Activated CD8-positive, alpha-beta memory T cell treated with anti-CD3 and anti-CD28 coated beads for 48 hours (primary cell): ENCODE measurements at regions not wholly inside any gene's neighbourhood (a gene's known extent, or its start where the extent isn't known, plus 50 kb on each side); places are given as distances from the start of the nearest gene placed in this dataset.

Experiments
- DNase-seq, 3 experiments: peaks; one replicate each; pipeline ENCODE4 v3.0.0-alpha.2; 2020; ENCODE audit warnings: low read depth in 2 of 3, low spot score in 2 of 3

DNA sequence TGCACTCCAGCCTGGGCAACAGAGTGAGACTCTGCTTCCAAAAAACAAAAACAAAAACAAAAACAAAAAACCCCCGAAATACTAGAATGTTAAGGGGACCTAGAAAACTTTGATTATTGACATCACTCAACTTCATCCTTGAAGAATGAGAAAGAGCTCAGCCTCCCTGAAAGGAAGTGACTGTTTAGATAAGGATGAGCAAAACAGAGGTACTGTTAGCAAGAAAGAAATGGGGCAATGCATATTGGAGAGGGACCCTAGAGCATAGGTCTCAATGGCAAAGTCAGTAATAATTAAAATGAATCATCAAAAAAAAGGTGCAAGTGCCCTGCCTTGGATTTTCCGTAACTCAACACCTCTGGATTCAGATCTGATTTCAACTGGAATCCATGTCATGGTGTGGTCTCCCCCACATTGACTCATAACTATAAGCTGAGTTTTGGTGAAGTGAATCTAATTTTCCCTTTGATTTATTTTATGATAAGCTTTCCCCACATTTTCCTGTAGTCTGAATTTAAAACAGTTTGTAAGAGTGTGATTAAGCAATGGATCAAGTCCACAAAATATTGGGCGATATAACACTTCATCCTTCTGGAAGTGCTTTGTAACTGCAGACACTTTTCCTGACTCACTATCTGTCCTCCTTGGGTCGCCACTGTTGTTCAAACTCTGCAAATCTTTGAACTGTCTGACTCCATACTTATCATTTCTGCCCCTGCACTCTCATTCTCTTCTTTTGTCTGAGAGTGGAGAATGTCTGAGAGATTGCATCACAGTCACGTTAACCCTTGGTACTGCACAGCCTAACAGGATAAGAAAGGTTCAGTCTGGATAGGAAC lies 224.8 kb upstream of the LYZL1 start:
- no peak for DNase-seq

DNA sequence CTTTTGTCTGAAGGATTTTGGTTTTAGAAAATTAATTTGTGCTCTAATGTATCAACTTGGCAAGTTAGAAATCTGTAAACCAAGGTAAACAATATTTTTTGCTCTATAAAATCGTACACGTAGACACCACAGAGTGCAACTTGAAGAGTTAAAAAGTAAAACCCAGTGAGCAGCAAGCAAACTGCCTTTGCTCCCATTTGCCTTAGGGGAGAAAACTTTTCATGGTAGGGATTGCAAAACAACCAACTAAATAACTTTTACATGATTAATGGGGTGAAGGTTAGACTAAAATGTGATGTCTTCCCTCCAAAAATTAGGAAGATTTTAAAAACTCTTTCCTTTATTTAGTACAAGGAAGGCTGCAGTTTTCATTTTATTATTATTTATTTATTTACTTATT lies 224.2 kb upstream of the LYZL1 start:
- DNase-seq, result no peak

DNA sequence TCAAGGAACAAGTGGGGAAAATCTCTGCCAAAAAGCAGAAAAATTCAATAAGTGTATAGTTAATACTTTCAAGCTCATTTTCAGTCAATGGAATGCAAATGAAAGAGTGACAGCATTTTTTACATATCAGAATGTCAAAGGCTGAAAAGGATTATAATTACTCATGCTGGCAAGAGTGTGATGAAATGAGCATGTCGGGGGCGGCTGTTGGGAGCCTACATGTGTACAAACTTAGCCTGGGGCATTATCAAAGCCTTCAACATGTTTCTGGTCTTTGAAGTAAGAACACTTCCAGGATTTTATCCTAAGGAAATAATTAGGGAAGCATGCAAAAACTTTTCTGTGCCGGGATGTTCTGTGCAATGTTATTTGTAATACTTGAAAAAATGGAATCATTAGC lies 221.7 kb upstream of the LYZL1 start:
- no peak for DNase-seq

DNA sequence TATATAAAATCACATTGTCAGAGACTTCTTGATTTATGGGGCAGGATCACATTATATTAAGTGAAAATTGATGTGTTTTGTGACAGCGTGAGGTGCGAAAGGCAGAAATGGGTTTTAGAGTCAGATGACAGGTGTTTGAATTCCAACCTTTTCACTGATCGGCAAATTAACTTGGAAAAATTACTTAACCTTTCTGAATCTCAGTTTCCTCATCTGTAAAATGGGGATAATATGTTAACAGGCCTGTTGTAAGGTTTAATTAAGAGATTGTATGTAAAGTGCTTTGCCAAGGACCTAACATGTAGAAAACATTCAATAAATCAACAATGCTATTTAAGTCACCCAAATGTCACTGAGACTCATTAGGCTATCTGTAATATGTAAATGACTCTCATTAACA lies 221.2 kb upstream of the LYZL1 start:
- no peak for DNase-seq

DNA sequence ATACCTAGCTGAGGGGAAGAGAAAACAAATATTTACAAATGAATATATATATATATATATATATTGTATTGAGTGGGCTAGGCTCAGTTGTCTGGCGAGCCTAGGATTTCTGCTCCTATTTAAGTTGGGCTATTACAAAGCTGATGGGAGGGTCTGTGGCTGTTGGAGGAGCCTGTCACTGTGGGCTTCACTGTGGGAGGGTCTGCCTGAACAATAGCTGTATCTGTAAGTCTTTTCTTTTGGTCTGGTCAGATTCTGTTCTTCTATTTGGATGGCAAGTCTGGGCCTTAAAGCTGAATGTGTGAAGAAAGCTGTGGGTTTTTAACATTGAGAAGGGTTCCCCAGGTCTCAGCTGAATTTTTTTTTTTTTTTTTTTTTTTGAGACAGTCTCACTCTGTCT lies 220.6 kb upstream of the LYZL1 start:
- DNase-seq, result no peak

DNA sequence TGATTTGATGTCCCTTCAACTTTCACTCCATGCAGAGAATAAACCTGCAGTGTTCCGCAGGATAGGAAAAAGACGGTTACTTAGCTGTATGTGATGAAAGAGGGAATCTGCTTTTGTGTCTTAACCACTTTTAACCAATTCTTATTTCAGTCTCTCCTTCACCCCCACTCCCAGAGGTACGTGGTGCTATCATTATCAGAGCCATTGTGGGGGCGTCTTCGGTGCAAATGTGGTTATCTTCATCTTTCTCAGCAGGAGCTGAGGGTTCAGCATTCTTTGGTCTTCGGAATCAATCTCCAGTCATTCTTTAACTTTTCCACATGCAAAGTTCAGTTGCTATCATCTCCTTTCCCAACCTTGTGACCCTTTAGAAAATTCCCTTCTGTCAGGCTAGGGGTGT lies 219.9 kb upstream of the LYZL1 start:
- DNase-seq, result no peak

DNA sequence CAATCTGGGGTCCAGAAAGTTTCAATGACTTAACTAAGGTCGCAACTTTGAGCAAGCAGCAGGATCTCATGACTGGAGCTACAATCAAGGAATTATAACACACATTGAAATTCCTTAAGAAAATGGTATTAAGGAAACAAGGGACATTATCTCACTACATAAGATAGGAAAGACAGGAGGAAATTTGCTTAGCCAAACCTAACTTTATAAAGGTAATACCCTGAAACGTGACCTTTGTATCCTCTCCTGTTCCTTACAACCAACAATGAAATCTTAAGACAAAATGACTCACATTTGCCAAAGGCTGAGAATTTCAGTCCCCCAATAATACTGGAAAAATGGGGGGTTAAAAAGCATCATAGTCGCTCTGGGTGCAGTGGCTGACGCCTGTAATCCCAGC lies 218.9 kb upstream of the LYZL1 start:
- DNase-seq, result no peak

DNA sequence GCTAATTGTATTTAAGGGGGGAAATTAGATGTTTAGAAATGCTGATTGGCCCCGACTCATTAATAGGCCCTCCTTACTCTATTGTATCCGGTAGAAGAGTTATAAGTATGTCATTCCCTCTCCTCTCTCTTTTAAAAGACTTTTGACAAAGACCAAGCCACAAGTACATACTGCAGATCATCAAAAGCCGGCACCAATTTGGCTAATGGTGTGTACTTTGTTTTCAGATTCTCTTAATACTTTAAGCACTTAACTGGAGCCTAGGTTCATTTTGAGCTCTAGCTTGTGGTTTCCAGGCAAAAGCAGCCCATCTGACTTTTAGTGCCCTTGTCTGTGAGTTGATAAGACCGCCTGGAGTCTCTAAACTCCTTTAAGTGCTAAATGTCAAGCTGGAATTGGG lies 210.0 kb upstream of the LYZL1 start:
- no peak for DNase-seq

DNA sequence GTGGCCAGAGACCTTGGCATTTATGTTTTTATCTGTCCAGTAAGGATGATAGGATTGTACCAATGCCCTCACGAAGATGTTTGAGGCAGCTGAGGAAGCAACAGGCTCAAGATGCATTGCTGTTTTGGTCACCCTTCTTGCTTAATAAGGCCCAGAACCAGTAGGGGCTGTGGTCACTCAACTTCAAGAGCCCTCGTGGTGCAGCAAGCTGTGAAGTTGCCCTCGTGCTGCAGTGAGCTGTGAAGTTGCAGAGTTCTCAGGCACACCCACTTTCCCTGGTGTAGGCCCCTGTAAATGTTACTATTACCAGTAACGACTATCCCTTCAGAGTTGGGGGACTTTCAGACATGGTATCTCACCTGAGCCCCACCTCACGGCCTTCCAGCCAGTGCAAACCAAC lies 207.6 kb upstream of the LYZL1 start:
- DNase-seq, result no peak

DNA sequence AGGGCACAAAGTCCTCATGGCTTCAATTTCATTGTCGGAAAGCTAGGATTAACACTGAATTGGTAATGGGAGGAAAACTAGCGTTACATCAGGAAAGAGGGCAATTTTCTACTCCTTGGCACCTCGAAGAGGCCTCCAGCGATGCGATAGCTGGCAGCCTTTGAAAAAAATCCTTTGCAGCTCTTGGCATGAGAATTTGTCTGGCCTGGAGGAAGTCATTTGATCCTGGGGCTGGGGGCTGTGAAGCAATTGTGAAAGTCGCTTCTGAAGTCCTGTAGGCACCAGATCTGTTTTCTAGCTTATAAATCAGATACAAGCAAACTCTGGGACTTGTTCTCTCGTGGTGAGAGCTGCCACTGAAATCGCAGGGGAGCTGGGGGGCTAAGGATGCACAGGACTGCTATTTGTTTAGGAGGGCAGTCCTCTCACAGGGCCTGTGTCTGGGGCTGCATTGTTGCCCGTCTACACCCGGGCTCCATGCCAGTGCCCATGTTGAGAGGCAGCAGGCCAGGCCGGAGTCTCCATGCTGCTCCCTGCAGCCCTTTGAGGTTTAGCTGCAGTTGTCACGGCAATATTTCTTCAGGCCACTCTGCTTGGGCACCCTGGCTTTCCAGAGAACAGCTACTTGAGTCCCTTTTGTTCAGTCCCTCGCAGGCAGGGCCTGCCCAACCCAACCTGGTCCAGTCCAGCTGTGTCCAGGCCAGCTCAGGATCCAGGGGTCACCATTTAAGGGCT lies 206.8 kb upstream of the LYZL1 start:
- no peak for DNase-seq

DNA sequence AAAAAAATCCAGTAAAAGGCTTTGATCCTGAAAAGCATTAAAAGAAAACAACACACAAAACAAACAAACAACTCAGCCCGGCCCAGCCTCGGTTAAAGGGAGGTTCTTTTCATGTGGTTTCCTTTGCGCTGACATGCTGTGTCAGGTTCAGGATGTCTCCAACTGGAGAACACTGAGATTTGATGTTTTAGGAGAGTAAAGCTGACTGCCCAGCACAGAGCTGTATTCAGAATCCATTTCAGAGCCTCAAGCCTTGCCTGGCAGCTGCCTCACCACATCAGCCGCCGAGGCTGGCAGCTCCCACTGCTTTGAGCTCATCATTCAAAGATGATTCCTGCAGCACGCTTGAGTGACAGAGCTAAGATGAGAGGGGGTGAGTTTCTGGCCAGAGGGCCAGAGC lies 205.8 kb upstream of the LYZL1 start:
- DNase-seq, result no peak

DNA sequence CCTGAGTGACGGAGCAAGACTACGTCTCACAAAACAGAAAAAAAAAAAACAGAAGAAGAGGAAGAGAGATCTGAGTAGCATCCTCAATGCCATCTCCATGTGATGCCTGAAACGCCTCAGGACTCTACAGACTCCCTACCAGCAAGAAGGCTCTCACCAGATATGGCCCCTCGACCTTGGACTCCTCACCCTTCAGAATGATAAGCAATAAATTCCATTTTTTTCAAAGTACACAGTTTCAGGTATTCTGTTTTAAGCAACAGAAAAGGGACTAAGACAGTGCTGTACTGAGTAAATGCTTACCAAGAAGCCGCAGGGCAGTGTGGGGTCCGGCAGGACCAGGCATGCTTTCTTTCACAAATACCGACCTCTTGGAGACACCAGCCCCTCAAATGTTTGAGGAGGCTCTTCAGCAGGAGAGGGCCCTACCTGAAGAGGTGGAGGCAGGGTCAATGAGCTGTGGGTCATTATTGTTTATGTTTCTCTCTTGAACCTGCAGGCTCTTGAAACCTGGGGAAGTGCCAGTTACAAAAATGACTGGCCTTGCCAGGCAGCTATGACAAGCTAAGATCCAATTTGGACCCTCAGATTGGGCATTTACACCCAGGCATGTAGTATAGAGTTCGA lies 204.1 kb upstream of the LYZL1 start:
- DNase-seq, result no peak

DNA sequence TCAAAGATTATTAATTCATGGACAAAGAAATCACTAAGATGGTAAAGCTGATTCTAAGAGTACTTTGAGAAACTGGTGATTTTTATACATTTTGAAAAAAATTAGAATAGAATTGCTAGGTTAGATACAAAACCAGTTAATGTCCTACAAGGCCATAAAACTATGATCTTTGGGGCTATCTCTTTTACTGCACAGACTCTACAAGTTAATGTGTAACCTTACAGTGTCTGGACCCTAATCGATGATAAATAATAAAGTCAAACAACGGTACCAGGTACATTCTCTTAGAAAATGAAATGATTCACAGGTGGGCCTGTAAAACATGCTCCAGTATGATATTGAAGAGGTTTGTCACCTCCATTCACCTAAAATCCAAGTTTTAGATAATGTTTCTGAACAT lies 199.8 kb upstream of the LYZL1 start:
- DNase-seq, result no peak

DNA sequence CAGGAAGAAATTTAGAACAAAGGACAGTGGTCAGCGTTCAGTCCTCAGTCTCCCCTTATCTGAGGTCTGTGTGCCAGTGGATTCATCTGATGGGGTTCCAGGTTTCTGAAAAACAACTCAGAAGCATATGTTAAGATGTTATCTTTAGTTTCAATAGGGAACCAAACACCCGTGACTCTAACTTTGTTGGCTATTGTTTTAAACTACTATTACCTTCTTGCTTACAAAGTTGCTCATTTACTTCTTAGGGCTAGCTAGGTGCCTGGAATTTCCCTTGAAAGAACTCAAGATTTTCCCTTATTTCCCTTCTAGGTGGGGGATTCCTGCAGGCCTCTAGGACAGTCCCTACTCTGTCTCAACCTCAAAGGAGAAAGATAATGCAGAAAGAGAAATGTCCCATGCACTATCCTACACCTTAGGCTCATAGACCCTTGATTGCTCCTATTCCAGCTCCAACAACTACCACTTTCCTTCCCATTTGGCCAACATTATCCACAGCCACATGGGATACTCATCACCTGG lies 192.5 kb upstream of the LYZL1 start:
- no peak for DNase-seq

DNA sequence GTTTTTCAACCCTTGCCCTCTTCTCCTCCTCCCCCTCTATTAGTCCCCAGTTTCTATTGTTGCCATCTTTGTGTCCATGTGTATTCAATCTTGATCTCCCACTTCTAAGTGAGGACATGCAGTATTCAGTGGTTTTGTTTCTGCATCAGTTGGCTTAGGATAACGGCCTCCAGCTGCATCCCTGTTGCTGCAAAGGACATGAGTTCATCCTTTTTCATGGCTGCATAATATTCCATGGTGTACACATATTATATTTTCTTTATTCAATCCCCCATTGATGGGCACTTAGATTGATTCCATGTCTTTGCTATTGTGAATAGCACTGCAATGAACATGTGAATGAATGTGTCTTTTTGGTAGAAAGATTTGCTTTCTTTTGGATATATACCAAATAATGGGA lies 190.4 kb upstream of the LYZL1 start:
- no peak for DNase-seq

DNA sequence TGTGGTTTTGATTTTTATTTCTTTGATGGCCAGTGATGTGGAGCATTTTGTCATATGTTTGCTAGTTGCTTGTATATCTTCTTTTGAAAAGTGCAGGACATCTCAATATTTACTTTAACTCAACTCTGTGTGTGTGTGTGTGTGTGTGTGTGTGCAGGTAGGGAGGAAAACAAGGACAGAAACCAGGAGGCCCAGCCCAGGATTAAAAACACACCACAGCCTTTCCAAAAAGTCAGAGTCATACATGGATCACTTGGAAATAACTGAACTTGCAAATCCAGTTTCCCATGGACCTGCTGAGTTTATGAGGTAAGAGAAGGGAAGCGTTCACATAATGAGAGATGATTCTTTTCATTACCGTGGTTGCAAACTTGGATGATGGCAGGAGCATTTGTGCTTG lies 189.9 kb upstream of the LYZL1 start:
- no peak for DNase-seq

DNA sequence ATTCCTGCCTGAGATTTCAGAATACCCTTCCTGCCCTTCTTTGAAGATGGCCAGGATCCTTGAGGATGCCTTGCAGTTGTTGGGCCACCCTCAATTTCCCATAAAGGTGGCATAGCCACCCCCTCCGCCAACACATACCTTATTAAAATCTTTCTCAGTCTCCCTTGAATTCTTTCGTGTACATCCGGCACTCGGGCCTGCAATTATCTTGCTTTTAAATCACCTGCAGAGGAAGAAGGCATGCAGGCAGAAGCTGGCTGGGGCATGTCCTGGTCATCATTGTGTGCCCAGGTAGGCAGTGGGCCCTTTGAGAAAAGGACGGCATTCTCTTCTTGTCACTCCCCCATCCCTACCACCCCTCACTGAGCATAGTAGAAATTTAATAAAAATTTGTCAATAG lies 189.5 kb upstream of the LYZL1 start:
- no peak for DNase-seq

DNA sequence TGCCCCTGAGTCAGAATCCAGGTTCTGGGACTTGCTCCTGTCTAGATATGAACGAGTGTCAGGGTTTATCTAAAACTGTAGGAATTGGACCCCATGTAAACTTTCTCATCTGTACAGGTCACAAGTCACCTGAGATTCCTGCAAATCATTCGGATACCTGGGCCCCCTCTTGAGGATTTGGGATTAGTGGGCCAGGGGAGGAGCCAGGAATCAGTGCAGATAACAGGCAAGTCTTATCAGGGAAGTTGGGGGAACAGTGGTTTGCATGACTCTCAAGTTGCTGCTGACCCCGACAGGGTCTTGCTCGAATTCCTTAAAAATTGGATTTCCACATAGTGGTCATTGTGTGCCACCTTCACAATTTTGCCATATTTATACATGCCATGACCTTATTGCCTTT lies 188.4 kb upstream of the LYZL1 start:
- no peak for DNase-seq

DNA sequence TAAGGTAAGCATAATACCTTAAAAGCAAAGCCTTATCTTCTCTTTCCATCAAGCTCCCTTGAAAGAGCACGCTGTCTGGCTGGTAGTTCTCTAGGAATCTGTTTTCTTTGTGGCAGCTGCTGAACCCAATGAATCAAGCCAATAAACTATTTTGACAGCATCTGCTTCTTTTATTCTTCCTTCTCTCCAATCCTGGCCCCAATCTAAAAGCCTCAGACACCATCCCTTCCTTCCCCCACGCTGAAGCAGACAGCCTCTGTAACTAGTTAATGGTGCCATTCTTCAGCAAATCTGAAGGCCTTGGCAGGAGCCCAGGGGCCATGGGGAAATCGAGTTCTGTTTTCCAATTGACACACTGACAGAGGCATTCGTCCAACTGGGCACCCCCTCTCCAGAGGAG lies 186.6 kb upstream of the LYZL1 start:
- no peak for DNase-seq

DNA sequence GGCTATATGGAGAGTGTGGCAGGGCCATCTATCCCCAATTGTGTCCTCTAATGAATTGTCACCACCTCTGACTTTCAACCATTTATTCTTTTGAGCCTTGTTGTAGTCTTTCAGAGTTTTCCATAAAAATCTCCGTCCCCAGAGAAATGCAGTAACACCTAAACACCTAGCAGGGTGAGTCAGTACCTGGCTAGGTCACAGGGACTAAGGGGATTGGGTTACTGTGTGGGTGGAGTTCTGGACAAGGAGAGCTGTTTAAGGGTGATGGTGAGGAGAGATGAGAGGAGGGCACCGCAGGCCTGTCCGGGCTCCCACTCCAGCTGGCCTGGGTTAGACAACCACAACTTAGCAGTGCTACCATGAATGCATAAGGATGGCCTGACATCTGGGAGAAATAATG lies 186.2 kb upstream of the LYZL1 start:
- no peak for DNase-seq

DNA sequence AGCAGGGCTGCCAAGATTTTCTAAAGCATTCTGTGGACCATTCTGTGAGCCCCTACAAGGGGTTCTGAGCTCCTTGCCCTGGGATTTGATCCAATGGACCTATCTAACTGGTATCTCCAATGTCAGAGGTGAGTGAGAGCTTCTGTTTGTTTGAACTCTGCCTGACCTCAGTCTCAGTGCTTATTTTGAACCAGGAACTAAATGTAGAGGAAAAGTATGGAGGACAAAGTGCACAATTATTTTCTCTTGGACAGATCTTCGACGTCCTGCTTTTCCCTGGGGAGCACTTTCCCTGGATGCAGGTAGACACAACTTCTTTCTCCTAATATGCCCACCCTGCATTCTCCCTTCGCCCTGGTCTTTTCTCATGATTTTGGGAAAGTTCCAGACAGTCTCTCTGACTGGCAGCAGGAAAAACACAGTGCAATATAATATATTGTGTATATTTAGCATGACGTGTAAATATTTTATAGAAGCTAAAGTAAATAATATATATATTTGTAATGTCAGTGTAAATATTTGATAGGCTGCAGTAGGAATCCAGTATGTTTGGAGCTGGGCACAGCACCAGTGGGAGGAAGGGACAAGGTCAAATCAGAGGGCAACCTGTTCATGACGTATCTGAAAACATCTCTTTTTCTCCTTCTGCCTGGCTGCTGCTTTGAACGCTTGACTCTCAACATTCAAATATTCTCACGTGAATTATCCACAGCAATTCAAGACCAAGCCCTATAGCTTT lies 184.0 kb upstream of the LYZL1 start:
- no peak for DNase-seq
